GM12864 (cell line): ENCODE measurements at regions not wholly inside any gene's neighbourhood (a gene's known extent, or its start where the extent isn't known, plus 50 kb on each side); places are given as distances from the start of the nearest gene placed in this dataset.

Source experiments
- DNase-seq: peaks from one replicate; pipeline ENCODE4 v3.0.0-alpha.2; 2011; ENCODE audit warnings: low read depth
- H3K4me3 ChIP-seq: 2 replicates; pipeline ENCODE4 v1.5.1; 2011; ENCODE audit warnings: mild to moderate bottlenecking, low read depth, low read length, control low read depth
- TF ChIP-seq, protein P1 (sequence below): IDR thresholded peaks from 2 replicates; pipeline ENCODE4 v1.5.1; 2011; ENCODE audit warnings: low read depth, mild to moderate bottlenecking, moderate library complexity, low read length, control low read depth, inconsistent platforms; ENCODE audit errors: missing control alignments

DNA sequence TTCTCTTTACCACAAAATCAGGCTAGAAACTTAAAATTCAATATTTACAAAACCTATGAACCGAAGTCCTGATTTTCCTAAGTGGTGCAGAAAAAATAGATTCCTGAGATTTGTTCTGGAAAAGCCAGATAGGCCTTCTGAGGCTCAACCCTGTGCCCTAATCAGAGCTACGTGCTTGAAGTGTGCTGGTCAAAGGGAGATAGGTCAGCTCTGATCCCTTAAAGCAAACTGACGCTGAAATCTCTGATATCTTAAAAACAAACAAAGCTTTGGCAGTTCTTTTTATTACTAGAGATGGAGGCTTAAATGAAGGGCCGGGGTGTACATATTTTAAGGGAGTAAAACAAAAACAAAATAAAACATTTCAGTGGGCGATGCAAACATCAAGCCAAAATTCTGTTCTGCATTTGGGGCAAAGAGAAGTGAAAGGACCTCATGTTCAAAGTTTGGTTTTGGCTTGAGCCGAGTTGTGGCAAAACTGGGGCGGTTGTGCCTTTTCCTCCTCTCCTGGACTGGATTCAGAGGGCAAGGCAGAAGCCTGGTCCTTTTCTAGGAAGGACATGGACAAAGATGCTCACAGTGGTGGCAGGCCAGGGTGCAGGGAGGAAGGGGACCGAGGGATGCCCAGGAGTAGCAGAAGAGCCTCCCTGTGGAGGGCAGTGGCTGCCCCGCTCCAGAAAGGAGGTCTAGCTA, 295.0 kb downstream of the CDCA7 start:
- no peak for DNase-seq
- H3K4me3 ChIP-seq = no peak overlapping the region
- TF ChIP-seq, protein P1, sequence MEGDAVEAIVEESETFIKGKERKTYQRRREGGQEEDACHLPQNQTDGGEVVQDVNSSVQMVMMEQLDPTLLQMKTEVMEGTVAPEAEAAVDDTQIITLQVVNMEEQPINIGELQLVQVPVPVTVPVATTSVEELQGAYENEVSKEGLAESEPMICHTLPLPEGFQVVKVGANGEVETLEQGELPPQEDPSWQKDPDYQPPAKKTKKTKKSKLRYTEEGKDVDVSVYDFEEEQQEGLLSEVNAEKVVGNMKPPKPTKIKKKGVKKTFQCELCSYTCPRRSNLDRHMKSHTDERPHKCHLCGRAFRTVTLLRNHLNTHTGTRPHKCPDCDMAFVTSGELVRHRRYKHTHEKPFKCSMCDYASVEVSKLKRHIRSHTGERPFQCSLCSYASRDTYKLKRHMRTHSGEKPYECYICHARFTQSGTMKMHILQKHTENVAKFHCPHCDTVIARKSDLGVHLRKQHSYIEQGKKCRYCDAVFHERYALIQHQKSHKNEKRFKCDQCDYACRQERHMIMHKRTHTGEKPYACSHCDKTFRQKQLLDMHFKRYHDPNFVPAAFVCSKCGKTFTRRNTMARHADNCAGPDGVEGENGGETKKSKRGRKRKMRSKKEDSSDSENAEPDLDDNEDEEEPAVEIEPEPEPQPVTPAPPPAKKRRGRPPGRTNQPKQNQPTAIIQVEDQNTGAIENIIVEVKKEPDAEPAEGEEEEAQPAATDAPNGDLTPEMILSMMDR = no peak

DNA sequence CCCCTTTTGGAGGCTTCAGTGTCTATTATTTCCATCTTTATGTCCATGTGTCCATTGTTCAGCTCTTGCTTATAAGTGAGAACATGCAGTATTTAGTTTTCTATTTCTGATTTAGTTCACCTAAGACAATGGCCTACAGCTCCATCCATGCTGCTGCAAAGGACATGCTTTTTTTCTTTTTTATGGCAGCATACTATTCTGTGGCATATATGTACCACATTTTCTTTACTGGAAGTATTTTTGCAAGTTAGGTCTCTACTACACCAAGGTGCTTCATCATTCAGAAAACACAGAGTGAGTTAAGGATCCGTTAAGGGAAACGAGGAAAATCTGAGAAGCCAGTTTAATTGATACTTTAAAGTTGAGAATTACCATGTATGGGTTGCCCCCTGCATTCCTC, 297.2 kb downstream of the CDCA7 start:
- TF ChIP-seq, protein P1 = no peak
- no peak for DNase-seq
- no peak overlapping the region for H3K4me3 ChIP-seq

DNA sequence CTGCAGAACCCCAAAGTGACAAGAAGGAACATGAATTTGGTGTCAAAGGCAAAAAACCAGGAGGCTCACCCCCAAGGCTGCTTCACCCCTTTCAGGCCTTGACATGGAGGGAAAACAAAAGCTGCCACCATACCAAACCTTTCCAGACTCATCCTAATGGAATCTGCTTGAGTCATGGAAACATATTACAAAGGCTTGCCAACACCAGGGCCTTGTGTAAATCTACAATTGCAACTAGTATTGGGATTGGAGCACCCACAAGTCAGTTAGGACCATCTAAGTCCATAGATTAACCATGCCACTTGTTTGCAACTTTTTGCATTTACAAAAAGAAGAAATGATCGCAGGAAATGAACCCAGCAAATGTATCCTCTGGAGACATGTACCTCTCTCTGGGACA, 297.6 kb downstream of the CDCA7 start:
- DNase-seq = no peak
- TF ChIP-seq, protein P1 = no peak
- no peak overlapping the region for H3K4me3 ChIP-seq

DNA sequence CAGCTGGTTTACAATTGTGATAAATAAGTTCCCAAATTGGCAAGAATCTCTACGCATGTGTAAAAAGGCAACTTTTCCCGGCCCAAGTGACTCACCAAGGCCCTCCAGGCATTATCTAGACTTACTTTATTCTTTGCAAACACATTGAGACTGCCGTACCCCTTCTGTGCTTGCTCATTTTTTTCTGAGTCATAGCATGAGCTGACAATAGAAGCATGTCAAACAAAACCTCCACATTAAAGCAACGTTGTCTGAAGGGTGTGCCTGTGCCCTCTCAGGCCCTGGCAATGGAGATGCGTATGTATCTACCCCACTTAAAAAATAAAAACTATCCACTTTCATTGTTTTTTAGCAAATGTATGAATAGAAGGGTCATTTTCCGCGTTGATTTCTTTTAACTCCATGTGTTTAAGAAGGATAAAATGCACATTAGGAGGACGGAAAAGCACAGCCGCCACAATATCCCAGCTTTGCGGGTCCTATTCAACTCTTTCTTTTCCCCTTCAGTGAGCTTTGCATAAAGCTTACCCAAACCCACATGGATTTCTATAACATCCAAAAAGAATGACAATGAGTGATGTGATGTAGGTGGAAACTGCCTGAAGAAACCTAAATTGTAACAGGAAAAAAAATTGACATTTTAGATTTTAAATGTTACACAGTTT, 298.2 kb downstream of the CDCA7 start:
- DNase-seq = no peak
- TF ChIP-seq, protein P1 = no peak
- H3K4me3 ChIP-seq = no peak overlapping the region

DNA sequence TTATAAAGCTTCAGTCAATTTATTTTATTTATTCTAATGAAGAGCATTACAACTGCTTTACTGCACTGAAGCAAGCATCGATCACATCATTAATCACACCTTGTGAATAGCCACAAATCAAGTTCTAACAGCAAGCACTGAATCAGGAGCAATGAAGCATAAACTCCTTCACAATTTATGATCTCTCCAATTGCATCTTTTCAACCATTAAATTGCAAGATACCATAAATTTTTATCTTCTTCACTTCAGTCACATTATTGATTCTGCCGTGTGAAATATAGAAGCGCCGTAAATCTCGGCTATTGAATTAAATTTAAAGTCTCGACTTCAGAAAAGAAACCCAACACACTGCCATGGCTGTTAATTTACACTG, 298.7 kb downstream of the CDCA7 start:
- no peak for DNase-seq
- no peak overlapping the region for H3K4me3 ChIP-seq
- TF ChIP-seq, protein P1 = no peak

DNA sequence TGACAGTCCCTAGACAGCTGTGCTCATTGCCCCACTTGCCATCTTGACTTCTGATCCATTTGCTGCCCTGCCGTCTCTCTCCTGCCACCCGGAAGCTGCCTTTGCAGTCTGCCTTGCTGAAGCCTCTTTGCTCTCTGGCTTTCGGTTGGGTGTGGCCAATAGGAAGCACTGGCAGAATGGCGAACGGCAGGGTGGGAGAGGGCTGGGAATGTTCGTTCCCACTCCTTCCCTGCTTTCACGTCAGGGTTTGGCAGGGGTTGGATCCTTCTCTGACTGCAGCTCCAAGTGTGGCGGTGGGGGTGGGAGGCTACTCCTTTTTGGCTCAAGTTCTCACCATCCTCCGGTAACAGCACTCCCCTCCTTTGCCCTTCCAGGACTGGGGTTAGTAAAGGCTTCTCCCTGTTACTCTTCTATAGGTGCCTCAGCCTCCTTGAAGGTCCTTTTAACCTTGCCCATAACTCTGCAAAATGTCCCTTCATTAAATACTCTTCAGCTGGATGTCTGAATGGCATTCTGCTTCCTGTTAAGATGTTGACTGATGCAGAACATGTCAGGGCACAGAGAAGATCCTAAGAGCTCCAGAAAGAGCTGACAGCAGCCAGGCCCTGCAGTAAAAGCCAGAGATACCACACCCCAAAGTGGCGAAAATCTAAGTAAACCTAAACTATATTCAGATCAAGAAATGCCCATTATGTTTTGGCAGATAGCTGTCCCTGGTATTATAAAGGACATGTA, 299.7 kb downstream of the CDCA7 start:
- no peak for DNase-seq
- TF ChIP-seq, protein P1 = no peak
- no peak overlapping the region for H3K4me3 ChIP-seq
